ENCODE measurements at regions not wholly inside any gene's neighbourhood (a gene's known extent, or its start where the extent isn't known, plus 50 kb on each side); places are given as distances from the start of the nearest gene placed in this dataset.
A peak's percentile ranks its signal among the peaks of the same experiment; 100 is the strongest.

DNA sequence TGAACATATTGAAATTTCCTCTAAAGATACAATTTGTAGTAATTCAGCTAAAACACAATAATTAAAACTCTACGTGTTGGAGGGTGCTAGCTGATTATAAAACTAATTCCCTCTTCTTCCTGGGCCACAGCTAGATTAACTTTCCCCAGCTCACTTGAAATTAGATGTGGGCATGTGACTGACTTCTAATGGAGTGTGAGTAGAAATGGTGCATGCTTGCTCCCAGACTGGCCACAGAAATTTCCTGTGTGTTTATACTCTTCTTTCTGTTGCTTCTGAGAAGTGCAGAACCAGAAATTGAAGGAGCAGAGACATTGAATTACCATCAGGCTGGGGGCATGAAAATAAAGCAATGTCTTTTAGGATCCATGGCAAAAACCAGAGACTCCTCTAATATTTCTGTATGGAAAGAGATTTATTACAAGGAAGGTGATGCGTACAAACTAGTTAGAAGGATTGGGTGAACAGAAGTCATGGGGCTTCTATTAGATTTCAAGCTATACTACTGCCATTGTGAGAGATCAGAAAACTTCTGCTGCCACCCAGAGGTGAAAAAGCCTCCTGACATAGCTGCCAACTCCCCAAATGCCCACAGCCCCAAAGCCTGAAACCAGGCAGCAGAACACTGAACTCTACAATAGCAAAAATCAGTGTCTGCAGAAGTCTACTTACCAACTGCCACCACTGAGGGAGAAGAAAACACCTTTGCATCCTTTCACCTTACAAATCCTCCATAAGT, 379.2 kb upstream of the MIR17HG start:
- DNase-seq = peak; percentile 65

DNA sequence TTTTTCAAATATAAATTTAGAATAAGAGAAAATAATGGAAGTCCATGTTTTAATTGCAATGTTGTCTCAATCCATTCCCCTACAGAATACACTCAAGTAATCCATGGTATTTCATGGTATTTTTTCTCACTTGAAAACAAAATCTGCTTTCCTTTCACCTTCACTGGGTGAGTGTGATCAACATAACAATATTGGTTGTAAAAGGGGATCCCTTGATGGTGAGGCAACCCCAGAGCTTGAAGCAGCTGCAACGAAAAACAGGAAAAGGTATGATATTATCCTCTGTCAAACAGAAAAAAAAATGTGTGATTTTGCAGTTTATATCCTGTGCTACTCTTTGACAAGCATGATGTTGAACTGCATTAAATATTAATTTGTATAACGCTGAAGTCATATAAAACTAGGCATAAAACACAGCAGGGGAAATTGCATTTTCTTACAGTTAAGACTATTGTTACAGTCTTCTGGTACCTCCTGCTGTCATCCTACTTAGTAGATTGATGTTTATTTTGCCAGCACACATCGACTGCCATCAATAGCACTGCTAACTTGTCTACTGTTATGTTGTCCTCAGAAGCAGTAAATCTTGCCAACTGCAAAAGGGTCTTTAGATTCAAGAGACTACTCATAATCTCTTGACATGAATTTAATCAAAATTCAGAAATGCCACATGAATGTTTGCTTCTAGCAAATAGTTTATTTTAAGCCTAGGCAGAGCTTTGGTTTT, 373.1 kb upstream of the MIR17HG start:
- no TSS peak for BruUV-seq (replicated peaks)

More for the DNA sequence above, 379.2 kb upstream of the MIR17HG start:
- Histone ChIP-seq H3K9ac (ENCODE audit: low read length) (no peak overlapping the region), H2AFZ (ENCODE audit: low read length) (no peak overlapping the region), H3K4me3 (ENCODE audit: low read length) (no peak overlapping the region), H3K79me2 (ENCODE audit: low read length) (no peaks in the 10 kb centered on the region), H4K20me1 (ENCODE audit: low read length) (no peaks in the 10 kb centered on the region), H3K36me3 (ENCODE audit: low read depth, low read length) (no peaks in the 10 kb centered on the region), H3K4me2 (ENCODE audit: low read length) (no peak overlapping the region), H3K4me1 (ENCODE audit: insufficient read depth, low read length) (no peaks in the 10 kb centered on the region), H3K27ac (ENCODE audit: low read length) (no peak overlapping the region), H3K9me2 (replicated peaks; ENCODE audit: low read length) (no peaks in the 10 kb centered on the region), H3K9me3 (ENCODE audit: low read length) (no peaks in the 10 kb centered on the region), H3F3A (ENCODE audit: low read length, unreplicated experiment) (no peaks in the 10 kb centered on the region), H3K27me3 (ENCODE audit: low read length) (no peaks in the 10 kb centered on the region)
- ChIA-PET POLR2A (ENCODE audit: unreplicated experiment) (no interaction called here), CTCF (interaction anchor here (0.5 to 1.1 kb wide), 7 partner anchors 17 to 1038 kb away, joined by 3 to 10 read pairs (median 4); no protein-coding TSS in a partner anchor)
- TF ChIP-seq, protein P1, sequence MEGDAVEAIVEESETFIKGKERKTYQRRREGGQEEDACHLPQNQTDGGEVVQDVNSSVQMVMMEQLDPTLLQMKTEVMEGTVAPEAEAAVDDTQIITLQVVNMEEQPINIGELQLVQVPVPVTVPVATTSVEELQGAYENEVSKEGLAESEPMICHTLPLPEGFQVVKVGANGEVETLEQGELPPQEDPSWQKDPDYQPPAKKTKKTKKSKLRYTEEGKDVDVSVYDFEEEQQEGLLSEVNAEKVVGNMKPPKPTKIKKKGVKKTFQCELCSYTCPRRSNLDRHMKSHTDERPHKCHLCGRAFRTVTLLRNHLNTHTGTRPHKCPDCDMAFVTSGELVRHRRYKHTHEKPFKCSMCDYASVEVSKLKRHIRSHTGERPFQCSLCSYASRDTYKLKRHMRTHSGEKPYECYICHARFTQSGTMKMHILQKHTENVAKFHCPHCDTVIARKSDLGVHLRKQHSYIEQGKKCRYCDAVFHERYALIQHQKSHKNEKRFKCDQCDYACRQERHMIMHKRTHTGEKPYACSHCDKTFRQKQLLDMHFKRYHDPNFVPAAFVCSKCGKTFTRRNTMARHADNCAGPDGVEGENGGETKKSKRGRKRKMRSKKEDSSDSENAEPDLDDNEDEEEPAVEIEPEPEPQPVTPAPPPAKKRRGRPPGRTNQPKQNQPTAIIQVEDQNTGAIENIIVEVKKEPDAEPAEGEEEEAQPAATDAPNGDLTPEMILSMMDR (conservative IDR thresholded peaks at IDR 0.05; ENCODE audit: low read depth, low read length) = peak; percentile 74
- TF ChIP-seq EZH2 (IDR thresholded peaks at IDR 0.05; ENCODE audit: low read length, unreplicated experiment) = no peak
- TF ChIP-seq EZH2phosphoT487 (IDR thresholded peaks at IDR 0.05; ENCODE audit: borderline replicate concordance, low read length) = no peak
- no TSS peak for BruUV-seq (replicated peaks)
- ATAC-seq = peak; percentile 96
- intact Hi-C loops (cut with micrococcal nuclease) = loop anchor here (1.0 to 10.0 kb wide), 4 partner anchors 48 to 514 kb away; no protein-coding TSS in a partner anchor

More for the DNA sequence above, 373.1 kb upstream of the MIR17HG start:
- TF ChIP-seq EZH2 (IDR thresholded peaks at IDR 0.05; ENCODE audit: low read length, unreplicated experiment) = no peak
- TF ChIP-seq EZH2phosphoT487 (IDR thresholded peaks at IDR 0.05; ENCODE audit: borderline replicate concordance, low read length) = no peak
- TF ChIP-seq, protein P1 (conservative IDR thresholded peaks at IDR 0.05; ENCODE audit: low read depth, low read length) = no peak
- no peaks in the 10 kb centered on the region for H3F3A ChIP-seq (ENCODE audit: low read length, unreplicated experiment)
- ChIA-PET POLR2A (ENCODE audit: unreplicated experiment) (no interaction called here), CTCF (no interaction called here)
- H3K4me2 ChIP-seq (ENCODE audit: low read length) = no peak overlapping the region
- H3K4me1 ChIP-seq (ENCODE audit: insufficient read depth, low read length) = no peaks in the 10 kb centered on the region
- no peak overlapping the region for H3K4me3 ChIP-seq (ENCODE audit: low read length)
- no peaks in the 10 kb centered on the region for H3K36me3 ChIP-seq (ENCODE audit: low read depth, low read length)
- ATAC-seq (no peak), DNase-seq (no peak)
- no peaks in the 10 kb centered on the region for H3K9me2 ChIP-seq (replicated peaks; ENCODE audit: low read length)
- intact Hi-C loops (cut with micrococcal nuclease) = no loop called here
- no peaks in the 10 kb centered on the region for H3K9me3 ChIP-seq (ENCODE audit: low read length)
- no peak overlapping the region for H2AFZ ChIP-seq (ENCODE audit: low read length)
- H3K79me2 ChIP-seq (ENCODE audit: low read length) = no peaks in the 10 kb centered on the region
- no peaks in the 10 kb centered on the region for H3K27me3 ChIP-seq (ENCODE audit: low read length)
- no peaks in the 10 kb centered on the region for H4K20me1 ChIP-seq (ENCODE audit: low read length)
- H3K27ac ChIP-seq (ENCODE audit: low read length) = no peak overlapping the region
- no peak overlapping the region for H3K9ac ChIP-seq (ENCODE audit: low read length)
